Body of pancreas (tissue), 4 donors: ENCODE measurements at regions not wholly inside any gene's neighbourhood (a gene's known extent, or its start where the extent isn't known, plus 50 kb on each side); places are given as distances from the start of the nearest gene placed in this dataset.

Experiments used
- ATAC-seq: fragments of 150-250 bp; one replicate; pipeline ENCODE4 v1.9.1; 2016
- DNase-seq, 4 donors: peaks; one replicate each; pipeline ENCODE4 v3.0.0-alpha.2; 2019
- H3K27ac ChIP-seq, 4 donors: fragments of 200-600 bp; sonication (generic); 1 replicate in 3 of 4; 2 replicates in 1 of 4; pipeline versions ENCODE4 v1.5.1 to v1.6.1; 2016 to 2019; ENCODE audit warnings: mild to moderate bottlenecking in 1 of 4, mixed read lengths in 1 of 4, moderate library complexity in 1 of 4
- H3K27me3 ChIP-seq, 2 donors: fragments of 200-600 bp; sonication (generic); one replicate each; pipeline ENCODE4 v1.6.0; 2016; ENCODE audit warnings: mild to moderate bottlenecking in 1 of 2
- H3K36me3 ChIP-seq, 2 donors: fragments of 200-600 bp; sonication (generic); replicated peaks in 1 of 2; 2 replicates each; pipeline ENCODE4 v1.5.1; 2016; ENCODE audit warnings: low read depth in 2 of 2; ENCODE audit not compliant: insufficient read depth in 1 of 2
- H3K4me1 ChIP-seq: fragments of 200-600 bp; sonication (generic); one replicate; pipeline ENCODE4 v1.6.0; 2016
- H3K4me3 ChIP-seq, 2 donors: fragments of 200-600 bp; sonication (generic); 1 replicate in 1 of 2; 2 replicates in 1 of 2; pipeline ENCODE4 v1.5.1; 2016 to 2019
- H3K9me3 ChIP-seq, 3 donors: fragments of 200-600 bp; sonication (generic); 1 replicate in 2 of 3; 2 replicates in 1 of 3; pipeline ENCODE4 v1.5.1; 2016
- POLR2A ChIP-seq, 3 donors: fragments of 450-650 bp; IDR thresholded peaks; one replicate each; pipeline ENCODE4 v1.6.1; 2016; ENCODE audit warnings: antibody characterized with exemption in 3 of 3, mild to moderate bottlenecking in 2 of 3
- WGBS, 2 donors: methylation state at CpG; one replicate each; pipeline ENCODE4 v1.1.5; 2017; 5-methylcytosine and 5-hydroxymethylcytosine counted together
- intact Hi-C: fragments of 100-400 bp; cut with DNase I; formaldehyde crosslinking; loops from one replicate; pipeline ENCODE4 v1.15.1; 2023
- TF ChIP-seq, protein P1 (sequence below), 7 experiments: fragments of 450-650 bp in 4 of 7; fragments of 200-600 bp in 3 of 7; sonication (generic) in 3 of 7; IDR thresholded peaks; one replicate each; pipeline ENCODE4 v1.5.1; 2016 to 2019; ENCODE audit warnings: antibody characterized with exemption in 7 of 7

DNA sequence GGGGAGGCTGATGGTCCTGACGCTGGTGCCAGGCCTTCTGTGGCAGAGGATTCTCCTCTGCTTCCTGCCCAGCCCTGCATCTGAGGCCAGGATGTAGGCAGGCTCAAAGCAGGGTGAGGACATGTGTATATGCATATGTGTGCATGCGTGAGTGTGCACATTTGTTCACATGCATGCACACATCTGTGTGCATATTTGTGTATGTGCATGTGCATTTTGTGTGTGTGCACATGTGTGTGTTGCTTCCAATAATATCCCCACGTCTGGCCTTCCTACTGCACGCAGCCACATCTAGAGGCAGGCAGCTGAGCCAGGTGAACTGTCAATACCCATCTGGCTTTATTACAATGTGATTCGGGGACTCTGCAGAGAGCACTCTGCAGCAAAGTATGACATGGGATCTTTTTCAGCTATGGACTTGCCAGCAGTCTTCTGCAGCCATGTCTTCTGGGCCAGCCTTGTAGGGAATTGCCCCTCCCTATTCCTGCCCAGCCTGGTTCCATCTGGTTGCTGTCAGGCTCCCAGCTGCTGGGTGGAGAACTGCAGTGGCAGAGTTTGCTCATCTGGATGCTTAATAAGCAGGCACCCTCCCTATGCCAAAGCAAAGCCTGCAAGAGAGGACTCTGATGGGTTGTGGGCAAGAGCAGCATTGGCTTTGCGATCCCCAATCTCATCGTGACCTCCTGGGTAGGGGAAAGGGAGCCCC lies 140.7 kb downstream of the PFKFB3 start:
- DNase-seq: no peak
- Histone ChIP-seq H3K36me3 (no peaks in the 10 kb centered on the region), H3K27ac (no peak overlapping the region), H3K27me3 (no peaks in the 10 kb centered on the region), H3K4me1 (no peaks in the 10 kb centered on the region), H3K4me3 (no peak overlapping the region), H3K9me3 (no peaks in the 10 kb centered on the region)
- ATAC-seq: no peak
- TF ChIP-seq POLR2A (IDR thresholded peaks at IDR 0.05): no peak
- TF ChIP-seq, protein P1, sequence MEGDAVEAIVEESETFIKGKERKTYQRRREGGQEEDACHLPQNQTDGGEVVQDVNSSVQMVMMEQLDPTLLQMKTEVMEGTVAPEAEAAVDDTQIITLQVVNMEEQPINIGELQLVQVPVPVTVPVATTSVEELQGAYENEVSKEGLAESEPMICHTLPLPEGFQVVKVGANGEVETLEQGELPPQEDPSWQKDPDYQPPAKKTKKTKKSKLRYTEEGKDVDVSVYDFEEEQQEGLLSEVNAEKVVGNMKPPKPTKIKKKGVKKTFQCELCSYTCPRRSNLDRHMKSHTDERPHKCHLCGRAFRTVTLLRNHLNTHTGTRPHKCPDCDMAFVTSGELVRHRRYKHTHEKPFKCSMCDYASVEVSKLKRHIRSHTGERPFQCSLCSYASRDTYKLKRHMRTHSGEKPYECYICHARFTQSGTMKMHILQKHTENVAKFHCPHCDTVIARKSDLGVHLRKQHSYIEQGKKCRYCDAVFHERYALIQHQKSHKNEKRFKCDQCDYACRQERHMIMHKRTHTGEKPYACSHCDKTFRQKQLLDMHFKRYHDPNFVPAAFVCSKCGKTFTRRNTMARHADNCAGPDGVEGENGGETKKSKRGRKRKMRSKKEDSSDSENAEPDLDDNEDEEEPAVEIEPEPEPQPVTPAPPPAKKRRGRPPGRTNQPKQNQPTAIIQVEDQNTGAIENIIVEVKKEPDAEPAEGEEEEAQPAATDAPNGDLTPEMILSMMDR (IDR thresholded peaks at IDR 0.05): no peak
- intact Hi-C loops: no loop called here
- 73 to 87% methylated on average over 3 to 7 of the region's 7 CpGs for WGBS, 2 donors

DNA sequence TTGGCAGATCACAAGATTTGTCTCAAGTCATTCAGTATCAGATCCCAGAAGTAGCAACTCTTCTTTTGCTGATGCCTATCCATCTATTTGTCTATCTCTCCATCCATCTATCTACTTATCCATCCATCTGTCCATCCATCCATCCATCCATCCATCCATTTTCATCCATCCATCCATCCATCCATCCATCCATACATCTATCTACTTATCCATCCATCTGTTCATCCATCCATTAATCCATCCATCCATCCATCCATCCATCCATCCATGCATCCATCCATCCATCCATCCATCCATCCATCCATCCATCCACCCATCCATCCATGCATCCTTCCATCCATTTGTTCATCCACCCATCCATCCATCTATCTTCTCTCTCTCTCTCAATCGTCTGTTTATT lies 142.7 kb downstream of the PFKFB3 start:
- ATAC-seq (no peak), DNase-seq (no peak)
- H3K9me3 ChIP-seq: no peaks in the 10 kb centered on the region
- H3K36me3 ChIP-seq: no peaks in the 10 kb centered on the region
- no peak overlapping the region for H3K27ac ChIP-seq
- H3K27me3 ChIP-seq: no peaks in the 10 kb centered on the region
- H3K4me3 ChIP-seq: no peak overlapping the region
- TF ChIP-seq, protein P1 (IDR thresholded peaks at IDR 0.05): no peak
- TF ChIP-seq POLR2A (IDR thresholded peaks at IDR 0.05): no peak
- intact Hi-C loops: no loop called here
- no peaks in the 10 kb centered on the region for H3K4me1 ChIP-seq
- WGBS, 2 donors: 76 to 83% methylated on average over 1 of the region's 1 CpG

DNA sequence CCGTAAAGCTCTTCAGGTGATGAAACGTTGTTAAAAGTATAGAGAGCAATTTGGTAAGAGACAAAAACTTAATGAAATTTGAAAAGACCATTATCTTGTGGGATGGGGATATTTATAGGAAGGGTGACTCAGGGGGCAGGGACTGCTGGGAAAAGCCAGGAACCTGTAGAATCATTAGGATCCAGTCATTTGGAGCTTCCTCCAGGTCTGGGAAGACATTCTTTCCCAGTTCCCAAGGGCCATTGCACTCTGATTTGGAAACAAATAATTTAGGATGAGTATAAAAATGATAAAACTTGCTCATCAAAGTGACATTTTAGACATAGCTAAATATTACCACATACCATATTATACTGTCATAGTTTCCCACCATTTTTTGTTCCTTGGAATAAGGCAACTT lies 143.9 kb downstream of the PFKFB3 start:
- ATAC-seq: no peak
- Histone ChIP-seq H3K4me3 (no peak overlapping the region), H3K9me3 (no peaks in the 10 kb centered on the region), H3K36me3 (no peaks in the 10 kb centered on the region), H3K27ac (no peak overlapping the region), H3K27me3 (no peaks in the 10 kb centered on the region), H3K4me1 (no peaks in the 10 kb centered on the region)
- intact Hi-C loops: no loop called here
- 81 to 82% methylated on average over 2 of the region's 2 CpGs for WGBS, 2 donors
- TF ChIP-seq, protein P1 (IDR thresholded peaks at IDR 0.05): no peak
- no peak for TF ChIP-seq POLR2A (IDR thresholded peaks at IDR 0.05)
- no peak for DNase-seq

DNA sequence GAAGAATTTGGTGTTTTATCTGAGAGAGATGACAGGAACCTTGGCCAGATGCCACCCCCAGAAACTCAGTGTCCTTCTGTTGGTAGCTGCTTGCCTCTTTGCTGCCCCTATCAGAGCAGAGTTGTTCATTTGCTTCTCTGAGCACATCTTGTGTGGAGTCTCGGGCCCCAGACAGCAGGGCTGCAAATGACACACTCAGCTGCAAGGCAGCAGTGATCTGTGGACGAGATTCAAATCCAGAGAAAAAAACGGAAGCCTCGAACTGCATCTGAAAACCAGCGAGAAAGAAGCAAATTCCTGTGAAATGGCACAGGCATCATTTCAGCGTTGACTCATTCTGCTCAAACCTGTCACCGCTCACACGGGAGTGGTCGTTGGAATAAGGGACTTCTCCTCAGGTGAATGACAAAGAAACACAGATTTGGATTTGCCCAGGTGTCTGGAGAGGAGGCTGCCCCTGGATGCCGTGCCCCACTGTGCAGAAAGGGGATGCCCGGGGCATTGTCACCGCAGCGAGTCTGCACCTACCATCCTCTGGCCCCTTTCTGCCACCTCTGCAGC lies 144.7 kb downstream of the PFKFB3 start:
- H3K4me1 ChIP-seq: no peaks in the 10 kb centered on the region
- intact Hi-C loops: no loop called here
- DNase-seq (peak in 1 of 4 donors; percentile 10), ATAC-seq (no peak)
- H3K36me3 ChIP-seq: no peaks in the 10 kb centered on the region
- peak overlapping the region in 1 of 4 donors; percentile 9 for H3K27ac ChIP-seq
- no peaks in the 10 kb centered on the region for H3K27me3 ChIP-seq
- WGBS, 2 donors: 64 to 69% methylated on average over 13 of the region's 13 CpGs
- H3K9me3 ChIP-seq: no peaks in the 10 kb centered on the region
- TF ChIP-seq POLR2A (IDR thresholded peaks at IDR 0.05): no peak
- H3K4me3 ChIP-seq: no peak overlapping the region

DNA sequence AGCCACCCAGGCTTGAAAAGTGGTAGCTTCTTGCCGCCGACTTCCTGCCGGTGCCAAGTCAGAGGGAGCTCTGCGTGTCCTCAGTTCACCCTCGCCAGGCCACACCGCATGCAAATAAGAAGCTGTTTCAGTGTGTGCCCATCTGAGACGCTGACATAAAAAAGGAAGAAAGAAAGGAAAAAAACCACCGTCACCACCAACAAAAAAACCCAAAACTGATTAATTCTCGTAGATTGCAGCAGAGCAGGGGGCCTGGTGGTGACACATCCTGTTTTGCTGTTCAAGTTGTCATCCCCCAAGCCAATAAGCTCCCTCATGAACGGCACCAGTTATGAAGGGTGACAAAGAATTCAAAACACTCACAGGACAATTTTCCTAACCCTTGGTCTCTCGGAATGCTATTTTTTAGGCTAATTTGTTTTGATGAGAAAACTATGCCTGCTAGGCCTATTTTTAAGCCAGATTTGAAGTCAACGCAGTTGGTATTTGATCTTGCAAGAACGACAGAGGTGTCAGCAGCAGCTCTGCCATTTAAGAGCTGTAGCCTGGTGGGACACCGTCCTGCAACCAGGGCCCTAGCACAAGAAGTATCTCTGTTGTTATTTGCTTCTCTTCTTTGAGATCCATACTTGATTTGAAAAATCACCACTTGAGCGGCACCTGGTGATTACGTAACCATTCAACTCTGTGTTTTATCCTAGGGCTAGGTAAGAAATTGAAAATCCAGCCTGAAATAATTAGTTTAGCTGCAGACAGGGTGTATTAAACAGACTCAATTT lies 145.6 kb downstream of the PFKFB3 start:
- ATAC-seq: no peak
- 61 to 69% methylated on average over 16 of the region's 16 CpGs for WGBS, 2 donors

More for the DNA sequence above, 145.6 kb downstream of the PFKFB3 start:
- Histone ChIP-seq H3K9me3 (no peaks in the 10 kb centered on the region), H3K4me1 (peaks cover 4% of the 10 kb centered on the region), H3K27ac (peak overlapping the region in 1 of 4 donors; percentile 9), H3K27me3 (no peaks in the 10 kb centered on the region), H3K36me3 (no peaks in the 10 kb centered on the region), H3K4me3 (no peak overlapping the region)
- intact Hi-C loops: no loop called here
- peak in 2 of 4 donors; percentile 21 to 61 for DNase-seq
- peak in 1 of 3 donors; percentile 7 for TF ChIP-seq POLR2A (IDR thresholded peaks at IDR 0.05)
- TF ChIP-seq, protein P1 (IDR thresholded peaks at IDR 0.05): no peak
